ENCODE measurements at regions not wholly inside any gene's neighbourhood (a gene's known extent, or its start where the extent isn't known, plus 50 kb on each side); places are given as distances from the start of the nearest gene placed in this dataset.

GRCh38 chr15:38864122-38864521, 299.5 kb upstream of the RASGRP1 start:
- no peak for DNase-seq

GRCh38 chr15:38864827-38865581, 300.4 kb upstream of the RASGRP1 start:
- DNase-seq = no peak

GRCh38 chr15:38867556-38867955, 302.9 kb upstream of the RASGRP1 start:
- no peak for DNase-seq

- no peak for DNase-seq
Observed at GRCh38 chr15:38868326-38869114, 303.9 kb upstream of the RASGRP1 start.

- no peak for DNase-seq
Observed at GRCh38 chr15:38871638-38872037, 307.0 kb upstream of the RASGRP1 start.

GRCh38 chr15:38872732-38873131, 308.1 kb upstream of the RASGRP1 start:
- no peak for DNase-seq

GRCh38 chr15:38873158-38873557, 308.5 kb upstream of the RASGRP1 start:
- no peak for DNase-seq

- no peak for DNase-seq
Observed at GRCh38 chr15:38874464-38874863, 309.9 kb upstream of the RASGRP1 start.

- DNase-seq = no peak
Observed at GRCh38 chr15:38876211-38876610, 311.6 kb upstream of the RASGRP1 start.

- no peak for DNase-seq
Observed at GRCh38 chr15:38876621-38877020, 312.0 kb upstream of the RASGRP1 start.

GRCh38 chr15:38877471-38877870, 312.9 kb upstream of the RASGRP1 start:
- no peak for DNase-seq

GRCh38 chr15:38878026-38878425, 313.4 kb upstream of the RASGRP1 start:
- no peak for DNase-seq

- no peak for DNase-seq
Observed at GRCh38 chr15:38878926-38879325, 314.3 kb upstream of the RASGRP1 start.

GRCh38 chr15:38879909-38880471, 315.4 kb upstream of the RASGRP1 start:
- DNase-seq = no peak

GRCh38 chr15:38882221-38882620, 317.6 kb upstream of the RASGRP1 start:
- DNase-seq = no peak

GRCh38 chr15:38883987-38884386, 319.4 kb upstream of the RASGRP1 start:
- DNase-seq = no peak

- no peak for DNase-seq
Observed at GRCh38 chr15:38885001-38885400, 320.4 kb upstream of the RASGRP1 start.

- no peak for DNase-seq
Observed at GRCh38 chr15:38885471-38885952, 320.9 kb upstream of the RASGRP1 start.

- DNase-seq = no peak
Observed at GRCh38 chr15:38886315-38887163, 321.9 kb upstream of the RASGRP1 start.

- DNase-seq = no peak
Observed at GRCh38 chr15:38888701-38889221, 324.1 kb upstream of the RASGRP1 start.

GRCh38 chr15:38890194-38890593, 325.6 kb upstream of the RASGRP1 start:
- DNase-seq = no peak

- no peak for DNase-seq
Observed at GRCh38 chr15:38893925-38894242, 329.3 kb upstream of the RASGRP1 start.
